A549 (cell line): ENCODE measurements at regions not wholly inside any gene's neighbourhood (a gene's known extent, or its start where the extent isn't known, plus 50 kb on each side); places are given as distances from the start of the nearest gene placed in this dataset.

Source experiments
- ATAC-seq, 2 experiments: fragments of 200-7000 bp in 1 of 2; fragments of >200 bp in 1 of 2; cut with Nextera tagmentation in 1 of 2; cut with Tn5 transposase in 1 of 2; 3 replicates each; pipeline versions ENCODE4 v1.8.0 to v1.9.1; 2018 to 2020; ENCODE audit warnings: mild to moderate bottlenecking in 1 of 2, moderate library complexity in 1 of 2
- CTCF ChIA-PET: fragments of 300-600 bp; sonication (Branson Sonifier 250); formaldehyde crosslinking; extraction: SDS; loops from one replicate; lab custom pipeline; 2021; ENCODE audit warnings: antibody characterized with exemption, inconsistent platforms; lab: Yijun Ruan, JAX
- POLR2A ChIA-PET: fragments of 350-600 bp; formaldehyde crosslinking; extraction: SDS; loops from one replicate; lab custom pipeline; 2021; ENCODE audit warnings: antibody characterized with exemption, inconsistent platforms; lab: Yijun Ruan, JAX
- DNase-seq, 2 experiments: peaks; one replicate each; pipeline versions ENCODE4 v3.0.0 to v3.0.0-alpha.2; 2011 to 2016; ENCODE audit warnings: low read depth in 1 of 2, low spot score in 1 of 2
- FAIRE-seq: peaks from 2 replicates; lab custom pipeline; 2011; peaks lifted over from hg19 to GRCh38; lab: Jason Lieb, UNC
- H3K27ac ChIP-seq, 2 experiments: fragments of >200 bp; sonication (Bioruptor Twin); formaldehyde crosslinking; 3 replicates each; pipeline ENCODE4 v1.5.1; 2016 to 2017
- H3K4me1 ChIP-seq: fragments of >200 bp; sonication (Bioruptor Twin); formaldehyde crosslinking; 3 replicates; pipeline ENCODE4 v1.6.1; 2016
- H3K4me2 ChIP-seq: fragments of >200 bp; sonication (Bioruptor Twin); formaldehyde crosslinking; 3 replicates; pipeline ENCODE4 v1.6.1; 2016
- H3K4me3 ChIP-seq: fragments of >200 bp; sonication (Bioruptor Twin); formaldehyde crosslinking; 3 replicates; pipeline ENCODE4 v1.5.1; 2016
- H3K9me3 ChIP-seq: fragments of >200 bp; sonication (Bioruptor Twin); formaldehyde crosslinking; 3 replicates; pipeline ENCODE4 v1.6.1; 2016
- BCL3 ChIP-seq: fragments of >200 bp; sonication (Bioruptor Twin); formaldehyde crosslinking; IDR thresholded peaks from 3 replicates; pipeline ENCODE4 v1.6.1; 2016
- CEBPB ChIP-seq, 2 experiments: fragments of >200 bp in 1 of 2; sonication (Bioruptor Twin) in 1 of 2; formaldehyde crosslinking in 1 of 2; IDR thresholded peaks; 2 replicates each; pipeline ENCODE4 v1.6.1; 2012 to 2016
- E2F6 ChIP-seq: IDR thresholded peaks from 2 replicates; pipeline ENCODE4 v1.6.1; 2012; ENCODE audit warnings: low read depth, borderline replicate concordance
- EHF ChIP-seq: fragments of 250-450 bp; sonication (Bioruptor Pico); IDR thresholded peaks from 2 replicates; pipeline ENCODE4 v1.5.0; 2020; ENCODE audit warnings: mild to moderate bottlenecking
- EHMT2 ChIP-seq: fragments of 200-600 bp; sonication (generic); IDR thresholded peaks from 2 replicates; pipeline ENCODE4 v1.6.1; 2016; ENCODE audit warnings: antibody characterized with exemption, low read depth, mild to moderate bottlenecking, moderate library complexity
- EP300 ChIP-seq, 2 experiments: fragments of >200 bp; sonication (Bioruptor Twin); formaldehyde crosslinking; IDR thresholded peaks; 2 replicates in 1 of 2; 3 replicates in 1 of 2; pipeline ENCODE4 v1.6.1; 2016 to 2017
- GATA3 ChIP-seq: IDR thresholded peaks from 2 replicates; pipeline ENCODE4 v1.6.1; 2012; ENCODE audit warnings: borderline replicate concordance
- HDAC2 ChIP-seq: fragments of 200-600 bp; sonication (generic); IDR thresholded peaks from 2 replicates; pipeline ENCODE4 v1.6.1; 2016
- HES2 ChIP-seq: fragments of >200 bp; sonication (Bioruptor Twin); formaldehyde crosslinking; IDR thresholded peaks from 2 replicates; pipeline ENCODE4 v1.6.1; 2016
- HOXB13 ChIP-seq: fragments of 250-450 bp; sonication (Bioruptor Pico); IDR thresholded peaks from 2 replicates; pipeline ENCODE4 v1.5.0; 2020; ENCODE audit warnings: low read depth, mild to moderate bottlenecking, moderate library complexity
- JUN ChIP-seq, 2 experiments: fragments of >200 bp; sonication (Bioruptor Twin); formaldehyde crosslinking; IDR thresholded peaks; 2 replicates in 1 of 2; 3 replicates in 1 of 2; pipeline ENCODE4 v1.6.1; 2016 to 2017
- JUNB ChIP-seq: fragments of >200 bp; sonication (Bioruptor Twin); formaldehyde crosslinking; IDR thresholded peaks from 2 replicates; pipeline ENCODE4 v1.6.1; 2016
- KDM1A ChIP-seq: fragments of 200-600 bp; sonication (generic); IDR thresholded peaks from 2 replicates; pipeline ENCODE4 v1.6.1; 2016; ENCODE audit warnings: low read depth, mild to moderate bottlenecking
- KDM5A ChIP-seq: fragments of 200-600 bp; sonication (generic); IDR thresholded peaks from 2 replicates; pipeline ENCODE4 v1.6.1; 2016; ENCODE audit warnings: antibody characterized with exemption, mild to moderate bottlenecking
- MAFK ChIP-seq: fragments of 450-650 bp; IDR thresholded peaks from 2 replicates; pipeline ENCODE4 v1.6.1; 2014; ENCODE audit not compliant: partially characterized antibody
- MAX ChIP-seq: IDR thresholded peaks from 2 replicates; pipeline ENCODE4 v1.6.1; 2012
- MYC ChIP-seq: IDR thresholded peaks from 2 replicates; pipeline ENCODE4 v1.6.1; 2012; ENCODE audit warnings: mild to moderate bottlenecking, inconsistent platforms, low read length, improper control_type of control experiment, borderline replicate concordance
- NFE2L2 ChIP-seq: fragments of 150-350 bp; conservative IDR thresholded peaks from 2 replicates; pipeline ENCODE4 v1.6.1; 2014; ENCODE audit warnings: low read length
- NPAS2 ChIP-seq: fragments of 250-450 bp; sonication (Bioruptor Pico); IDR thresholded peaks from 2 replicates; pipeline ENCODE4 v1.8.0; 2022; ENCODE audit warnings: mild to moderate bottlenecking, moderate library complexity, borderline replicate concordance
- NR3C1 ChIP-seq: fragments of >200 bp; sonication (Bioruptor Twin); formaldehyde crosslinking; IDR thresholded peaks from 3 replicates; pipeline ENCODE4 v1.6.1; 2017
- RCOR1 ChIP-seq: fragments of 150-350 bp; IDR thresholded peaks from 2 replicates; pipeline ENCODE4 v1.6.1; 2014; ENCODE audit warnings: antibody characterized with exemption, low read length, low read depth
- RNF2 ChIP-seq: fragments of 200-600 bp; sonication (generic); IDR thresholded peaks from 2 replicates; pipeline ENCODE4 v1.6.1; 2016; ENCODE audit warnings: low read depth, mild to moderate bottlenecking, antibody characterized with exemption, moderate library complexity, borderline replicate concordance
- SMC3 ChIP-seq: fragments of >200 bp; sonication (Bioruptor Twin); formaldehyde crosslinking; IDR thresholded peaks from 3 replicates; pipeline ENCODE4 v1.6.1; 2018; ENCODE audit warnings: inconsistent platforms
- SREBF2 ChIP-seq: fragments of 450-650 bp; IDR thresholded peaks from 2 replicates; pipeline ENCODE4 v1.6.1; 2014; ENCODE audit warnings: mild to moderate bottlenecking, moderate library complexity
- TP53 ChIP-seq: fragments of 250-450 bp; sonication (Bioruptor Pico); IDR thresholded peaks from 2 replicates; pipeline ENCODE4 v1.5.0; 2021; ENCODE audit warnings: mild to moderate bottlenecking, moderate library complexity
- ZFP36 ChIP-seq: fragments of 450-650 bp; IDR thresholded peaks from 2 replicates; pipeline ENCODE4 v1.6.1; 2014; ENCODE audit warnings: borderline replicate concordance; ENCODE audit not compliant: partially characterized antibody
- ZSCAN20 ChIP-seq: fragments of 250-450 bp; sonication (Bioruptor Pico); IDR thresholded peaks from 2 replicates; pipeline ENCODE4 v1.8.0; 2022; ENCODE audit warnings: mild to moderate bottlenecking, moderate library complexity
- WGBS: methylation state at CpG from one replicate; pipeline ENCODE4 v1.1.6; 2017; ENCODE audit errors: missing lambda C conversion rate; 5-methylcytosine and 5-hydroxymethylcytosine counted together
- TF ChIP-seq, protein P1 (sequence below): fragments of 200-600 bp; sonication (generic); IDR thresholded peaks from 2 replicates; pipeline ENCODE4 v1.6.1; 2016; ENCODE audit warnings: antibody characterized with exemption, mild to moderate bottlenecking, moderate library complexity

GRCh38 chr10:78815702-78816334 is 252.9 kb upstream of the ZMIZ1 start (continued):
- TF ChIP-seq EHMT2 = no peak
- TF ChIP-seq EHF (CRISPR knock-in tag) = no peak
- no peak for TF ChIP-seq TP53 (CRISPR knock-in tag)
- no peak for TF ChIP-seq KDM5A
- TF ChIP-seq NPAS2 (CRISPR knock-in tag) = no peak
- peak; percentile 31; the same call in 1 of the 2 replicates for TF ChIP-seq MAX
- peak; percentile 13 to 22; a peak in 1 of 5 replicates for TF ChIP-seq EP300 (IDR thresholded peaks at IDR 0.05)
- TF ChIP-seq KDM1A = no peak
- no peak for TF ChIP-seq NFE2L2
- TF ChIP-seq RNF2 = no peak
- TF ChIP-seq SREBF2 = no peak
- peak; percentile 59 for TF ChIP-seq MAFK
- TF ChIP-seq, protein P1, sequence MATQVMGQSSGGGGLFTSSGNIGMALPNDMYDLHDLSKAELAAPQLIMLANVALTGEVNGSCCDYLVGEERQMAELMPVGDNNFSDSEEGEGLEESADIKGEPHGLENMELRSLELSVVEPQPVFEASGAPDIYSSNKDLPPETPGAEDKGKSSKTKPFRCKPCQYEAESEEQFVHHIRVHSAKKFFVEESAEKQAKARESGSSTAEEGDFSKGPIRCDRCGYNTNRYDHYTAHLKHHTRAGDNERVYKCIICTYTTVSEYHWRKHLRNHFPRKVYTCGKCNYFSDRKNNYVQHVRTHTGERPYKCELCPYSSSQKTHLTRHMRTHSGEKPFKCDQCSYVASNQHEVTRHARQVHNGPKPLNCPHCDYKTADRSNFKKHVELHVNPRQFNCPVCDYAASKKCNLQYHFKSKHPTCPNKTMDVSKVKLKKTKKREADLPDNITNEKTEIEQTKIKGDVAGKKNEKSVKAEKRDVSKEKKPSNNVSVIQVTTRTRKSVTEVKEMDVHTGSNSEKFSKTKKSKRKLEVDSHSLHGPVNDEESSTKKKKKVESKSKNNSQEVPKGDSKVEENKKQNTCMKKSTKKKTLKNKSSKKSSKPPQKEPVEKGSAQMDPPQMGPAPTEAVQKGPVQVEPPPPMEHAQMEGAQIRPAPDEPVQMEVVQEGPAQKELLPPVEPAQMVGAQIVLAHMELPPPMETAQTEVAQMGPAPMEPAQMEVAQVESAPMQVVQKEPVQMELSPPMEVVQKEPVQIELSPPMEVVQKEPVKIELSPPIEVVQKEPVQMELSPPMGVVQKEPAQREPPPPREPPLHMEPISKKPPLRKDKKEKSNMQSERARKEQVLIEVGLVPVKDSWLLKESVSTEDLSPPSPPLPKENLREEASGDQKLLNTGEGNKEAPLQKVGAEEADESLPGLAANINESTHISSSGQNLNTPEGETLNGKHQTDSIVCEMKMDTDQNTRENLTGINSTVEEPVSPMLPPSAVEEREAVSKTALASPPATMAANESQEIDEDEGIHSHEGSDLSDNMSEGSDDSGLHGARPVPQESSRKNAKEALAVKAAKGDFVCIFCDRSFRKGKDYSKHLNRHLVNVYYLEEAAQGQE = no peak
- TF ChIP-seq ZSCAN20 (CRISPR knock-in tag) = no peak
- no peak for TF ChIP-seq NR3C1

DNA sequence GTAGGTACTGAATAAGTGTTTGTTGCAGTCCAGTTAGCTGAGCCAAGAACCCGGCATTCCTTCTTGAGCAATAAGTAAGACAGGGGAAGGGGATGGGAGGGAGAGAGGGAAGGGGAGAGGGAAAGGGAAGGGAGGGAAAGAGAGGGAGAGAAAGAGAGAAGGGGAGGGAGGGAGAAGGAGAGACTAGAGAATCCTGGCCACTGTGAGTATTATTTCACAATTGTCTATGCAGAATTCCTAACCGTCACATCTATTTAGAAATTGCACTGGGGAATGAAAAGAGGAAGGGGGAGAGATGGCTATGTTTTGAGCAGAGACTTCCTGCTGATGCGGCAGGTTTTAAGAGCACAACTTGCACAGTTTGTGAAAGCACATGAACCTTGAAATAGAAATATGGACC is 251.4 kb upstream of the ZMIZ1 start:
- peak overlapping the region in 1 of 2 experiments; percentile 61; a peak in 3 of 6 replicates for H3K27ac ChIP-seq
- 84% methylated on average over 3 of the region's 3 CpGs for WGBS
- H3K4me3 ChIP-seq = no peak overlapping the region
- CTCF ChIA-PET = no interaction called here
- peaks cover 30% of the 10 kb centered on the region for H3K4me1 ChIP-seq
- H3K4me2 ChIP-seq = peak overlapping the region; percentile 53; the same call in 2 of the 3 replicates
- DNase-seq (no peak), FAIRE-seq (no peak), ATAC-seq (no peak)
- H3K9me3 ChIP-seq = 0 out of 3 replicates have a peak, but pooled peaks cover under 1% of the 10 kb centered on the region
- POLR2A ChIA-PET = no interaction called here
- TF ChIP-seq RCOR1 (no peak), MAFK (peak; percentile 83)

GRCh38 chr10:78817804-78818203 is 251.0 kb upstream of the ZMIZ1 start:
- POLR2A ChIA-PET = no interaction called here
- ATAC-seq = no peak
- no peak for FAIRE-seq

More at GRCh38 chr10:78817804-78818203, 251.0 kb upstream of the ZMIZ1 start:
- CTCF ChIA-PET = no interaction called here
- 0 out of 3 replicates have a peak, but pooled peaks cover 5% of the 10 kb centered on the region for H3K9me3 ChIP-seq
- WGBS = 85% methylated on average over 3 of the region's 3 CpGs
- DNase-seq = no peak
- peaks cover 30% of the 10 kb centered on the region for H3K4me1 ChIP-seq
- no peak overlapping the region for H3K4me3 ChIP-seq
- H3K27ac ChIP-seq = peak overlapping the region in 1 of 2 experiments; percentile 24; a peak in 1 of 6 replicates
- TF ChIP-seq E2F6 (no peak), BCL3 (no peak), HOXB13 (CRISPR knock-in tag) (no peak), EP300 (IDR thresholded peaks at IDR 0.05) (no peak), ZSCAN20 (CRISPR knock-in tag) (no peak), MAFK (no peak), HDAC2 (no peak), JUNB (no peak), HES2 (no peak), EHMT2 (no peak), CEBPB (IDR thresholded peaks at IDR 0.05) (no peak), TP53 (CRISPR knock-in tag) (no peak), GATA3 (no peak), SMC3 (no peak), ZFP36 (no peak), NPAS2 (CRISPR knock-in tag) (no peak), MYC (no peak), JUN (IDR thresholded peaks at IDR 0.05) (no peak), EHF (CRISPR knock-in tag) (no peak), NR3C1 (no peak)
- H3K4me2 ChIP-seq = no peak overlapping the region
